Neuronal stem cell (in vitro differentiated cells): ENCODE measurements at regions not wholly inside any gene's neighbourhood (a gene's known extent, or its start where the extent isn't known, plus 50 kb on each side); places are given as distances from the start of the nearest gene placed in this dataset.

ENCODE experiments used
- DNase-seq: peaks from one replicate; pipeline ENCODE4 v3.0.0-alpha.2; 2013; ENCODE audit warnings: low spot score
- H2AFZ ChIP-seq: one replicate; pipeline ENCODE4 v1.6.1; 2013; ENCODE audit warnings: mild to moderate bottlenecking, low read length, inconsistent platforms
- H2AK5ac ChIP-seq: 2 replicates; pipeline ENCODE4 v1.6.1; 2013; ENCODE audit warnings: low read depth, mild to moderate bottlenecking, inconsistent platforms, low read length, moderate library complexity, mixed read lengths
- H2BK120ac ChIP-seq: 2 replicates; pipeline ENCODE4 v1.6.1; 2013; ENCODE audit warnings: low read depth, mild to moderate bottlenecking, inconsistent platforms, low read length, moderate library complexity, mixed read lengths
- H2BK12ac ChIP-seq: one replicate; pipeline ENCODE4 v1.6.1; 2013; ENCODE audit warnings: low read length, inconsistent platforms
- H2BK15ac ChIP-seq: 2 replicates; pipeline ENCODE4 v1.6.1; 2013; ENCODE audit warnings: mild to moderate bottlenecking, low read length, inconsistent platforms, mixed read lengths
- H2BK5ac ChIP-seq: one replicate; pipeline ENCODE4 v1.6.1; 2013; ENCODE audit warnings: inconsistent platforms, mild to moderate bottlenecking, low read length, moderate library complexity
- H3K14ac ChIP-seq: one replicate; pipeline ENCODE4 v1.6.1; 2013; ENCODE audit warnings: low read length, inconsistent platforms
- H3K18ac ChIP-seq: 2 replicates; pipeline ENCODE4 v1.6.1; 2013; ENCODE audit warnings: low read length, inconsistent platforms
- H3K23ac ChIP-seq: 2 replicates; pipeline ENCODE4 v1.6.1; 2013; ENCODE audit warnings: low read depth, mild to moderate bottlenecking, mixed read lengths, low read length, inconsistent platforms; ENCODE audit not compliant: poor library complexity
- H3K27ac ChIP-seq: replicated peaks from 3 replicates; pipeline ENCODE4 v1.5.1; 2013; ENCODE audit warnings: low read length, inconsistent platforms
- H3K27me3 ChIP-seq, 3 experiments: 2 replicates each; pipeline ENCODE4 v1.6.1; 2013; ENCODE audit warnings: low read length in 3 of 3, mild to moderate bottlenecking in 2 of 3, inconsistent platforms in 1 of 3, low read depth in 1 of 3, mixed read lengths in 1 of 3, moderate library complexity in 1 of 3; ENCODE audit not compliant: control insufficient read depth in 3 of 3, insufficient read depth in 3 of 3
- H3K36me3 ChIP-seq, 2 donors: replicated peaks in 1 of 2; 2 replicates each; pipeline ENCODE4 v1.6.1; 2013; ENCODE audit warnings: low read length in 2 of 2; ENCODE audit not compliant: control insufficient read depth in 2 of 2, insufficient read depth in 2 of 2
- H3K4ac ChIP-seq: 2 replicates; pipeline ENCODE4 v1.6.1; 2013; ENCODE audit warnings: inconsistent platforms, mild to moderate bottlenecking, low read length, moderate library complexity
- H3K4me1 ChIP-seq, 2 donors: 1 replicate in 1 of 2; 2 replicates in 1 of 2; pipeline ENCODE4 v1.6.1; 2013; ENCODE audit warnings: low read length in 2 of 2, low read depth in 1 of 2; ENCODE audit not compliant: control insufficient read depth in 2 of 2, insufficient read depth in 1 of 2
- H3K4me2 ChIP-seq: one replicate; pipeline ENCODE4 v1.6.1; 2013; ENCODE audit warnings: mild to moderate bottlenecking, low read length, inconsistent platforms; ENCODE audit not compliant: insufficient read depth, poor library complexity, severe bottlenecking
- H3K4me3 ChIP-seq, 2 donors: 2 replicates each; pipeline ENCODE4 v1.5.1; 2013; ENCODE audit warnings: low read length in 2 of 2, mild to moderate bottlenecking in 2 of 2, inconsistent platforms in 1 of 2, moderate library complexity in 1 of 2
- H3K79me1 ChIP-seq: one replicate; pipeline ENCODE4 v1.6.1; 2013; ENCODE audit warnings: low read depth, mild to moderate bottlenecking, inconsistent platforms, low read length, moderate library complexity
- H3K9ac ChIP-seq: one replicate; pipeline ENCODE4 v1.6.1; 2013; ENCODE audit warnings: mild to moderate bottlenecking, low read depth, low read length, inconsistent platforms; ENCODE audit not compliant: poor library complexity
- H3K9me3 ChIP-seq, 2 donors: replicated peaks in 1 of 2; 2 replicates each; pipeline versions ENCODE3 to v1.6.1; 2013; ENCODE audit warnings: low read length in 2 of 2, mild to moderate bottlenecking in 2 of 2, inconsistent platforms in 1 of 2, low read depth in 1 of 2, mixed read lengths in 1 of 2, moderate library complexity in 1 of 2; ENCODE audit not compliant: control insufficient read depth in 2 of 2, insufficient read depth in 1 of 2
- H4K8ac ChIP-seq: one replicate; pipeline ENCODE4 v1.6.1; 2013; ENCODE audit warnings: low read depth, mild to moderate bottlenecking, inconsistent platforms, low read length, moderate library complexity
- H4K91ac ChIP-seq: one replicate; pipeline ENCODE4 v1.6.1; 2013; ENCODE audit warnings: low read length, low read depth, mild to moderate bottlenecking, inconsistent platforms; ENCODE audit not compliant: poor library complexity
- WGBS, 2 donors: extraction: QIAGEN DNeasy Blood & Tissue Kit; methylation state at CpG; one replicate each; pipeline ENCODE4 v1.1.7; 2013; ENCODE audit warnings: missing lambda C conversion rate in 2 of 2, mixed read lengths in 1 of 2; ENCODE audit not compliant: insufficient read length in 2 of 2, insufficient replicate concordance in 1 of 2; ENCODE audit errors: extremely low coverage in 2 of 2; 5-methylcytosine and 5-hydroxymethylcytosine counted together

DNA sequence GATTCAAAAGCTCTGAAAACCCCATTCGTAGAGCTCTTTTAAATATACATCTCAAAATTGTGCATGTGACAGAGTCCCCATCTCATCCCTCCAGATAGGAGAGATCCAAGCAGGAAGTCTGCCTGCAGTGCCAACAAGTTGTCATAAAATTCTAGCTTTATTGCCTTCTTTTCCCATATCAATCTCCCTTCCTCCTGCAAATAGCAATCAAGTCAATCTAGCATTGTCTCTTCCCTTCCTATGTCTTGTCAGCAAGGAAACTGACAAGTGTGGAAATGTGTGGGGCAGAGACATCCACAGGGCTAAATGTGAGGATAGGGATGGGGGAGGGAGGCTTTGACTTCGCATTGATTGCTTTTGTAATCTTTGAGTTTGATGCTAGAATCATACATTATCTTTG is 165.2 kb downstream of the C1orf94 start:
- Histone ChIP-seq H4K91ac (no peak overlapping the region), H3K4me3 (no peak overlapping the region), H2BK5ac (no peak overlapping the region), H3K18ac (no peak overlapping the region), H2AFZ (no peak overlapping the region), H3K9ac (no peak overlapping the region), H2BK12ac (no peak overlapping the region), H3K27me3 (no peaks in the 10 kb centered on the region), H3K27ac (no peak overlapping the region), H2AK5ac (no peak overlapping the region), H3K23ac (no peak overlapping the region), H3K79me1 (no peaks in the 10 kb centered on the region), H3K9me3 (no peaks in the 10 kb centered on the region), H3K4me2 (no peak overlapping the region), H2BK15ac (no peak overlapping the region), H3K36me3 (no peaks in the 10 kb centered on the region), H4K8ac (no peak overlapping the region), H2BK120ac (no peak overlapping the region), H3K14ac (no peak overlapping the region), H3K4me1 (no peaks in the 10 kb centered on the region), H3K4ac (no peak overlapping the region)
- DNase-seq, result no peak
- WGBS, 2 donors, result no CpG with 5 or more reads among the region's 2 CpGs

DNA sequence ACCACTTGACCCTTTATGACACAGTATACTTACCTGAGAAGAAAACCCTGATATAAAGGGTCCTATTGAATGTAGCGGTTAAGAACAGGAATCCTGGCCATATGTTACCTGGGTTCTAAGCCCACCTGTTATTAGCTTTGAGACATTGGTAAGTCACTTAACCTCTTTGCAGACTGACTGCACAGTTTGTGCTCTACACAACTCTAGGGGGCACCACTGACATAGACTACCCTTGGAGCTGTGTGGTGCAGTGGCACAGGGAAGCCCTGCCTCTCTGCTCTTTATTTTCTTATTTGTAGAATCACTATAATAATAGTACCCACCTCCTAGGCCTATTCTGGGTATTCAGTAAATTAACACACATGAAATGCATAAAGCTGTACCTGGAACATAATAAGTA is 165.6 kb downstream of the C1orf94 start:
- Histone ChIP-seq H2BK5ac (no peak overlapping the region), H3K4me2 (no peak overlapping the region), H2BK120ac (no peak overlapping the region), H3K9ac (no peak overlapping the region), H3K18ac (no peak overlapping the region), H3K79me1 (no peaks in the 10 kb centered on the region), H3K27me3 (no peaks in the 10 kb centered on the region), H3K4me1 (no peaks in the 10 kb centered on the region), H2AFZ (no peak overlapping the region), H3K23ac (no peak overlapping the region), H2AK5ac (no peak overlapping the region), H3K4me3 (no peak overlapping the region), H3K36me3 (no peaks in the 10 kb centered on the region), H4K91ac (no peak overlapping the region), H3K9me3 (no peaks in the 10 kb centered on the region), H3K4ac (no peak overlapping the region), H3K14ac (no peak overlapping the region), H2BK12ac (no peak overlapping the region), H2BK15ac (no peak overlapping the region), H4K8ac (no peak overlapping the region), H3K27ac (no peak overlapping the region)
- WGBS, 2 donors, result no CpG with 5 or more reads among the region's 1 CpG
- DNase-seq, result no peak

DNA sequence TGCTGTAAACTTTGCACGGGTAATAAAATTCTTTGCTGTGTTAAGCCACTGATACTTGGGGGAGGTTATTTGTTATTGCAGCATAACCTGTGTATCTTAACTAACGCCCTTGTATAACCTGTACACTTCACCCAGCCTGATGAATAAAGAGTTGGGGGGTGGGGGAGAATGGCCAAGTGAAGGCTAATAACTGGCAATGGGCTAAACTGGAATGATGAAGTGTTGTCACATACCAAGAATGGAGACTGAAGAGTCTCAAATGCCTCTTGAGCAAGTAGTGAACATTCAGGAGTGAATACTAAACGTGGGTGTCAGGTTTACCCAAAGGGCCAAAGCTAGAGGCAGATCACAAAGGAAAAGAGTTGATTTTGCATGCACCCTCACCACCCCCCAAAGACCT is 169.4 kb downstream of the C1orf94 start:
- Histone ChIP-seq H2BK120ac (no peak overlapping the region), H4K91ac (no peak overlapping the region), H2AFZ (no peak overlapping the region), H3K79me1 (no peaks in the 10 kb centered on the region), H3K14ac (no peak overlapping the region), H3K9me3 (no peaks in the 10 kb centered on the region), H3K4ac (no peak overlapping the region), H3K23ac (no peak overlapping the region), H4K8ac (no peak overlapping the region), H3K4me3 (no peak overlapping the region), H3K36me3 (no peaks in the 10 kb centered on the region), H3K4me2 (no peak overlapping the region), H3K27me3 (no peaks in the 10 kb centered on the region), H2AK5ac (no peak overlapping the region), H2BK12ac (no peak overlapping the region), H3K9ac (no peak overlapping the region), H3K4me1 (no peaks in the 10 kb centered on the region), H3K18ac (no peak overlapping the region), H3K27ac (no peak overlapping the region), H2BK15ac (no peak overlapping the region), H2BK5ac (no peak overlapping the region)
- no CpG with 5 or more reads among the region's 3 CpGs for WGBS, 2 donors
- DNase-seq, result no peak

DNA sequence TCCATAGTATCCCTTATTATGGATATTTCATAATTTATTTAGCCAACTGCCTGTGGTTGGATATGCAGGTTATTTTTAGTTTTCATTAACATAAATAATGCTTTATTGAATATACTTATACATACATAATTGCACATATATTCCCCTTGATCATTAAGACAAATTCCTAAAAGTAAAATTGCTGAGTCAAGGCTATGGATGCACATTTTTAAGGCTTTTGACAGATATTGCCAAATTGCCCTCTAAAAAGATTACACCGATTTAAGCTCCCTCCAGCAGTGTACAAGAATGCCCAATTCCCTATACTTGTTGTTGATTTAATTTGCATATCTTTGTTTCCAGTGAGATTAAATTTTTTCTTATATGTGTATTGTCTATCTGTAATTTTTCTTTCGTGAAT is 176.7 kb downstream of the C1orf94 start:
- Histone ChIP-seq H4K8ac (no peak overlapping the region), H3K9me3 (no peaks in the 10 kb centered on the region)

More for the DNA sequence above, 176.7 kb downstream of the C1orf94 start:
- DNase-seq, result no peak
- Histone ChIP-seq H3K36me3 (no peaks in the 10 kb centered on the region), H2BK15ac (no peak overlapping the region), H3K27me3 (no peaks in the 10 kb centered on the region), H3K4ac (no peak overlapping the region), H3K9ac (no peak overlapping the region), H3K79me1 (no peaks in the 10 kb centered on the region), H2AK5ac (no peak overlapping the region), H3K27ac (no peak overlapping the region), H4K91ac (no peak overlapping the region), H3K4me3 (no peak overlapping the region), H2BK12ac (no peak overlapping the region), H2BK120ac (no peak overlapping the region), H3K4me1 (no peaks in the 10 kb centered on the region), H3K4me2 (no peak overlapping the region), H3K18ac (no peak overlapping the region), H3K23ac (no peak overlapping the region), H2AFZ (no peak overlapping the region), H3K14ac (no peak overlapping the region), H2BK5ac (no peak overlapping the region)
- no CpG with 5 or more reads among the region's 2 CpGs for WGBS, 2 donors
